HT1080 (cell line): ENCODE measurements at regions not wholly inside any gene's neighbourhood (a gene's known extent, or its start where the extent isn't known, plus 50 kb on each side); places are given as distances from the start of the nearest gene placed in this dataset.
A peak's percentile ranks its signal among the peaks of the same experiment; 100 is the strongest.

ENCODE experiments used
- DNase-seq: peaks from one replicate; pipeline ENCODE4 v3.0.0-alpha.2; 2015; ENCODE audit warnings: low read depth

GRCh38 chr16:85173981-85174751 is 61.9 kb upstream of the CIBAR2 start:
- peak; percentile 86 for DNase-seq

- DNase-seq: no peak
Observed at GRCh38 chr16:85174871-85175723, 62.8 kb upstream of the CIBAR2 start.

DNA sequence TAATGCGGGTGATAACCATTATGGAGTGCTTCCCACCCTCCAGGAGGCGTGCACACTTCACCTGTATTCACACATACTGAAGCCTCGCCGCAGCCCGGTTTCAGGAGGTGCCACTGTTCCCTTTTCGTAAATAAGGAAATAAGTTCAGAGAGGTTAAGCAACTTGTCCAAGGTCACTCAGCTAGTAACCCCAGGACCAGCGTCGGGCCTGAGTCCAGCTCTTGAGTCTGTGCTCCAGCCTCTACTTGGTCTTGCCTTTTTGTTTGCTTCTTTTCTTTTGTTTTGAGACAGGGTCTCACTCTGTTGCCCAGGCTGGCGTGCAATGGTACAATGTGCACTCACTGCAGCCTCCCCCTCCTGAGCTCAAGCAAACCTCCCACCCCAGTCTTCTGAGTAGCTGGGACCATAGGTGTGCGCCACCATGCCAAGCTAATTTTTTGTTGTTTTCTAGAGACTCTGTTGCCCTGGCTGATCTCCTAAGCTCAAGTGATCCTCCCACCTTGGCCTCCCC is 63.5 kb upstream of the CIBAR2 start:
- no peak for DNase-seq

- DNase-seq: no peak
Observed at GRCh38 chr16:85176541-85177447, 64.5 kb upstream of the CIBAR2 start.

GRCh38 chr16:85177448-85177846 is 65.2 kb upstream of the CIBAR2 start:
- no peak for DNase-seq

DNA sequence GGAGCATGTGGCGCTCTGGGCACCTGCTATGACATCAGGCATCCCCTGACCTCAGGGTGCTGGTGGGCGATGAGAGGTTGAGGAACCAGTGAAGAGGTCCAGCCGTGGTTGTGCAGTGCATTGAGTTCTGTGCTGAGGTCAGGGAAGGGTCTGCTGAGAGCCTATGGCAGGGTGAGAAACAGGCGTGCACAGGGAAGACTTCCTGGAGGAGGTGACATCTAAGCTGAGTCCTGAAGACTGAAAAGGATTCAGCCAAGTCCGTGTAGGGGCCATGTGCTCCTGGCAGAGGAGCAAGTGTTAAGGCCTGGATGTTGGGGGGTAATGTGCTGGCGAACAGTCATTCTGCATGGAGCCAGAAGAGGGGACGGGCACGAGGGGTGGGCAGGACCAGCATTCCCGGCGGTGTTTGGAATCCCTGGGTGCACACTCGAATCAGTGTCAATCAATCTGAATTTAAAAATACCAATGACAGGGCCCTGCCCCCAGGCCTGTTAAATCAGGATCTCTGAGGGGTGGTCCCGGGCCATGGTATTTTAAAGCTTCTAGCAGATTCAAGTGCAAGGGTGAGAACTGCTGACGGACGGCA is 65.8 kb upstream of the CIBAR2 start:
- DNase-seq: no peak

- no peak for DNase-seq
Observed at GRCh38 chr16:85178596-85178995, 66.3 kb upstream of the CIBAR2 start.

GRCh38 chr16:85179344-85180046 is 67.2 kb upstream of the CIBAR2 start:
- no peak for DNase-seq

- no peak for DNase-seq
Observed at GRCh38 chr16:85180047-85180826, 68.0 kb upstream of the CIBAR2 start.

DNA sequence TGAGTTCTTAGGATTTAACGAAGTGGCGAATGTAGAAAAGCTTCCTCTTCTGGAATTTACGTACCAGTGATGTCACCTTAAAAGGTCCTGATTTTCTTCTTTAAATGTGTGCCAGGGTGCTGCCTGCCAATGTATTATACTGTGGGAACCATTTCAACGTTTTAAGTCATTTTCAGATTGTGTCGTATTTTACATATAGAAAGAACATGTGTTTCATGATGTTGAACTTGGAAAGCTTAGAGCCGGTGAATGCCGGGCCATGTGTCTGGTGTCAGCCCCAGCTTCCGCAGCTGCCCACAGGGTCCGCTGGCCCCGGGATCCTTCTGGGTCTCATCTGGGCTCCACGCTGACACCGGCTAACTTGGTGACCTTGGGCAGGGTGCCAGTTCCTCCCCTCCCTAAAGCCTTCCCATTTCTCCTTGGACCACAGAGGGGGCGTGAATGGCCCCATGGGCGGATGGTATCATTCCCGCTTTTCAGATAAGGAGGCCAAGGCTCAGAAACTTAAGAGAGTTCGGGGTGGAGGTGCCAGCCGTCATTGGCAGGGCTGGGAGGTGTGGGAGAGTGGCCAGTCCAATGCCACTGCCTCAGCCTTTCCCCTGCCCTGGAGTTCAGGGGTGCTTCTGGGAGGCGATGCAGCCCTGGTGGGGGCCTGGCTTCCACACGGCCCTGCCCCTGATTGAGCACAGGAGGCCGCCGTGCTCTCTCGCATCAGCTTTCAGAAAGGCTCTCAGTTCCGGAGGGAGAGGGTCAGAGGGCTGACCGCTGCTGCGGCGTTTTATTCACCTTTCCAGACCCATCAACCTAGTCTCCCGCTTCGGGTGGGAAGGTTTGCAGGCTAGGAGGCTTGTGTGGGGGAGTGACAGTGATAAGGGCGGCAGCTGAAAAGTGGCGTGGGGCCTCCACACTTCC is 68.8 kb upstream of the CIBAR2 start:
- DNase-seq: no peak

GRCh38 chr16:85181739-85182129 is 69.5 kb upstream of the CIBAR2 start:
- DNase-seq: no peak

- no peak for DNase-seq
Observed at GRCh38 chr16:85182286-85182685, 70.0 kb upstream of the CIBAR2 start.

DNA sequence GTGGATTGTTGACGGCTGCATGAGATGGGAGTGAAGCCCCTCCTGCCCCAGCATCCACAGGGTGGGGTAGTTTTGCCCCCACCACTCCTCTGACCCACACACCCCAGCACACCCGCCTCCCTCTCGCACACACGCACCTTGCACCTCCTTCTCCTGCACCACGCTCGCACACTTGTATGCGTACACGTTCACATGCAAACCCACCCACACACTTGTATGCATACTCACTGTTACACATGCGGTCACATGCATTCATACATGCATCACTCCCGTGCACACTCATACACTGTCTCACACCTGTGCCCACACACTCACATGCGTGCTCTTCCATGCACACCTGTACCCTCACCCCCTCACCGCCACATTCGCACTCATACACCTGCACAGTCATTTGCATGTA is 70.5 kb upstream of the CIBAR2 start:
- no peak for DNase-seq

- DNase-seq: no peak
Observed at GRCh38 chr16:85183564-85183963, 71.3 kb upstream of the CIBAR2 start.

DNA sequence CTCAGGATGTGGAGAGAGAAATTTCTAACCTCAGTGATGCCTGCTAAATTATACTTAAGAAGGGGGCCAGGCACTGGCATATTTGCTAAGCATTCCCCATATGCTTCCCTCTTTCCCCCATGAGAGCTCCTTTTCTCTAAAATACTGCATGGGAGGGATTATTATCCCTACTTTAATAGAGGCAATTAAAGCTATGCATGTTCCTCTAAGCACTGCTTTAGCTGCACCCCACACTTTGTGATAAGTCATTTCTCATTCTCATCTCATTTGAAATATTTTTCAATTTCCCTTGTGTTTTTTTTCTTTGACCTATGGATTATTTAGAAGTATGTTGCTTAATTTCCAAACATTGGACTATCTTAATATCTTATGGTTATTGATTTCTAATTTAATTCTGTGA is 72.1 kb upstream of the CIBAR2 start:
- no peak for DNase-seq

- DNase-seq: no peak
Observed at GRCh38 chr16:85185303-85186100, 73.2 kb upstream of the CIBAR2 start.

DNA sequence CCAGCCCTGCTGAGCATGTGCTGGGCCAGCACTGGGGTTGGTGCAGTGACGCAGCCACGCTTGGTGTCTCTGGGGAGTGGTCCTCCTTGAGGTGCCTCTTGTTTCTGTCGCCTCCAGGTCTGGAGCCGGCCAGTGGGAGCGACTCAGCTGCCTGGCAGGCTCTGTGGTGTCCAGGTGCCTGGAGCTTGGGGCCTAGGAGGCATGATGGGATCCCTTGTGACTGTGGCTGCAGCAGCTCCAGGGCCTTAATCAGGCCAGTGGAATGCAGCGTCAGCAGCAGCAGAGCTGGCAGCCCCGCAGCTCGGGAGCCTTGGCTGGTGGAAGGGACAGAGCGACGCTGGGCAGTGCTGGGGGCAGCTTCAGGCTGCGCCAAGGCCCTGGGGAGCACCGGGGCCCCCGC is 74.7 kb upstream of the CIBAR2 start:
- DNase-seq: no peak

DNA sequence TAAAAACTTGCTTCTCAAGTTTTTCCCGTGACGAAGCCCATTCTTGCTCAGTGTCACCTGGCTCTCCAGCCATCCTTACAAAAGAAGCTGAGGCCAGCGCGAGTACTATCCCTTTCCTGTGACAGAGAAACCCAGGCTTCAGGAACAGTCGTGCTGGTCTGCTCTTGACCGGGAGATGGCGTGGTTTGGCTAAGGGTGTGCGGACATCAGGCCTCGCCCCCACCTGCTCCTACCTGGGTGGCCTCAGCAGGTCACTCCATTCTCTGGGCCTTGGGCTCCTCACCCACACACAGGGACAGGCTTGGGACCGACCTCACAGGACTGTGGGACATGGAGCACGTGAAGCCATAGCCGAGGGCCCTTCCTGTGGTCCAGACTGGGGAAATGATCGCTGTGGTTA is 75.2 kb upstream of the CIBAR2 start:
- DNase-seq: no peak
